HG02571 (cell line): ENCODE measurements at regions not wholly inside any gene's neighbourhood (a gene's known extent, or its start where the extent isn't known, plus 50 kb on each side); places are given as distances from the start of the nearest gene placed in this dataset.
"Not testable (repeated sequence)": the region's sequence is repeated elsewhere in the genome, so short reads cannot be mapped to it uniquely, and the experiment has no call there.

Experiments used
- ATAC-seq: cut with Tn5 transposase; IDR thresholded peaks from one replicate; pipeline ENCODE4 v1.9.1; 2021; ENCODE audit warnings: mild to moderate bottlenecking, moderate library complexity; ENCODE audit not compliant: unreplicated experiment

GRCh38 chr13:38283346-38283745 lies 66.3 kb upstream of the UFM1 start:
- no peak for ATAC-seq

GRCh38 chr13:38265132-38265497 lies 84.5 kb upstream of the UFM1 start:
- no peak for ATAC-seq

GRCh38 chr13:38264363-38265131 lies 85.1 kb upstream of the UFM1 start:
- ATAC-seq, result no peak

- no peak for ATAC-seq
These were observed 87.4 kb upstream of the UFM1 start for GRCh38 chr13:38262211-38262610.

GRCh38 chr13:38255600-38255999 lies 94.1 kb upstream of the UFM1 start:
- no peak for ATAC-seq

- no peak for ATAC-seq
These were observed 109.8 kb upstream of the UFM1 start for GRCh38 chr13:38239874-38240273.

- ATAC-seq, result no peak
These were observed 121.3 kb upstream of the UFM1 start for GRCh38 chr13:38228322-38228721.

- ATAC-seq, result no peak
These were observed 123.2 kb upstream of the UFM1 start for GRCh38 chr13:38226496-38226895.

GRCh38 chr13:38223089-38223488 lies 126.6 kb upstream of the UFM1 start:
- ATAC-seq, result no peak

- not testable (repeated sequence) for ATAC-seq
These were observed 128.5 kb upstream of the UFM1 start for GRCh38 chr13:38221120-38221519.

- no peak for ATAC-seq
These were observed 133.5 kb upstream of the UFM1 start for GRCh38 chr13:38216181-38216580.

GRCh38 chr13:38213314-38213713 lies 136.3 kb upstream of the UFM1 start:
- ATAC-seq, result no peak

- ATAC-seq, result no peak
These were observed 138.6 kb upstream of the UFM1 start for GRCh38 chr13:38210928-38211596.

GRCh38 chr13:38204556-38204955 lies 145.1 kb upstream of the UFM1 start:
- no peak for ATAC-seq

GRCh38 chr13:38202740-38203139 lies 146.9 kb upstream of the UFM1 start:
- no peak for ATAC-seq

GRCh38 chr13:38191016-38191415 lies 158.6 kb upstream of the UFM1 start:
- ATAC-seq, result no peak

GRCh38 chr13:38180670-38181069 lies 169.0 kb upstream of the UFM1 start:
- no peak for ATAC-seq

GRCh38 chr13:38180126-38180525 lies 169.5 kb upstream of the UFM1 start:
- no peak for ATAC-seq

- no peak for ATAC-seq
These were observed 173.0 kb upstream of the UFM1 start for GRCh38 chr13:38176664-38177063.

- no peak for ATAC-seq
These were observed 176.2 kb upstream of the UFM1 start for GRCh38 chr13:38173403-38173802.

- ATAC-seq, result peak; percentile 99
These were observed 182.4 kb upstream of the UFM1 start for GRCh38 chr13:38167164-38167822.

- ATAC-seq, result no peak
These were observed 183.5 kb upstream of the UFM1 start for GRCh38 chr13:38166116-38166515.
